ENCODE measurements at regions not wholly inside any gene's neighbourhood (a gene's known extent, or its start where the extent isn't known, plus 50 kb on each side); places are given as distances from the start of the nearest gene placed in this dataset.

- in situ Hi-C loops (cut with HindIII; ENCODE audit: low sequenced_read_pairs): loop anchor here (5.0 to 10.0 kb wide), 2 partner anchors 182 to 395 kb away; no protein-coding TSS in a partner anchor
Measured at GRCh38 chr4:102439812-102440211, 61.3 kb upstream of the NFKB1 start.

GRCh38 chr4:102440498-102440897, 60.7 kb upstream of the NFKB1 start:
- in situ Hi-C loops (cut with HindIII; ENCODE audit: low sequenced_read_pairs): loop anchor here (5.0 kb wide), 1 partner anchor 182 kb away; no protein-coding TSS in a partner anchor

- in situ Hi-C loops (cut with HindIII; ENCODE audit: low sequenced_read_pairs): loop anchor here (5.0 kb wide), 1 partner anchor 180 kb away; no protein-coding TSS in a partner anchor
Measured at GRCh38 chr4:102441978-102442911, 58.9 kb upstream of the NFKB1 start.

GRCh38 chr4:102444752-102445151, 56.4 kb upstream of the NFKB1 start:
- in situ Hi-C loops (cut with HindIII; ENCODE audit: low sequenced_read_pairs): loop anchor here (5.0 kb wide), 1 partner anchor 178 kb away; no protein-coding TSS in a partner anchor

GRCh38 chr4:102445213-102445612, 55.9 kb upstream of the NFKB1 start:
- in situ Hi-C loops (cut with HindIII; ENCODE audit: low sequenced_read_pairs): no loop called here

GRCh38 chr4:102447413-102447812, 53.7 kb upstream of the NFKB1 start:
- in situ Hi-C loops (cut with HindIII; ENCODE audit: low sequenced_read_pairs): no loop called here

- in situ Hi-C loops (cut with HindIII; ENCODE audit: low sequenced_read_pairs): no loop called here
Measured at GRCh38 chr4:102449751-102450352, 51.3 kb upstream of the NFKB1 start.

GRCh38 chr4:102451266-102451665, 49.9 kb upstream of the NFKB1 start:
- in situ Hi-C loops (cut with HindIII; ENCODE audit: low sequenced_read_pairs): no loop called here
